Dedifferentiated amniotic fluid mesenchymal stem cell (primary cell): ENCODE measurements at regions not wholly inside any gene's neighbourhood (a gene's known extent, or its start where the extent isn't known, plus 50 kb on each side); places are given as distances from the start of the nearest gene placed in this dataset.

Source experiments
- DNase-seq: peaks from one replicate; pipeline ENCODE4 v3.0.0-alpha.2; 2016; ENCODE audit errors: extremely low spot score

DNA sequence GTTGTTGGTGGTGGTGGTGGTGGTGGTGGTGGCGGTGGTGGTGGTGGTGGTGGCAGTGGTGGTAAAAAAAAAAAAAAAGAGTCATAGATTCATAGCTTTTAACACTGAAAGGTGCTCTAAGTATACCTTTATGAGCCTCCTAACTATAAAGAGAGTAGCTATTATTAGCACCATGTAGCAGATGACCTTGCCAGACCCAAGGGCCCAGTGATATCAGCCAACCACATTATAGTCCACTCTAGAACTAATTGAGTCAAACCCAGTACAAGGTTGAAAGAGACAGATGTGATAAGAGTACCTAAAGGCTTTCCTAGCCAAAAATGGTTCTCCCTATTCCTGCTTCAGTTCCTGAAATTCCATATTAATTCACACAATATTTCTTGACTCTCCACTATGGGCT is 245.3 kb downstream of the HACE1 start:
- DNase-seq = no peak

DNA sequence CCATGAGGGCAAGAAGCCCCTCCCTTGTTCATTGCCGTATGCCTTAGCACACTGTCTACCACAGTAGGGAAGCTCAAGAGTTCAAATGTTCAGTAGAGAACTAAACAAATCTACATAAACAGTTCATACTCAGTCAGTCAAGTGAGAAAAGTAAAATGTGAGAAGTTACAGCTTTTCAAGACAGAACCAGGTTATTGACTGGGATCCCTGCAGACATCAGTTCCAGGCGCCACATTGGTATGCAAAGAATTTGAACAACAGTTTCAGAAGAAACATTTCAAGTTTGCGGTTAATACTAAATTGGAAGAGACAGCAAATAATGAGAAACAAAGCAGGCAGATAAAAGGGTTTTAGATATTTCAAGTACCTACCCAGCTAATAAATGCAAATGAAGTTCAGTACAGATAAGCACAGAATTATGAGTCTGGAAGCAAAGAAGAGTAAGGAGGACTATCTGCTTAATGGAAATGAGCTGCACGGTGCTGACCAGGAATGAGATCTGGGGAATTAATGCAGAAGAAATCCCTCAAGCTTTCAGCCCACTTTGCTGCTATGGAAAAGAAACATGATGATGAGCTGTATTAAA is 246.2 kb downstream of the HACE1 start:
- no peak for DNase-seq

DNA sequence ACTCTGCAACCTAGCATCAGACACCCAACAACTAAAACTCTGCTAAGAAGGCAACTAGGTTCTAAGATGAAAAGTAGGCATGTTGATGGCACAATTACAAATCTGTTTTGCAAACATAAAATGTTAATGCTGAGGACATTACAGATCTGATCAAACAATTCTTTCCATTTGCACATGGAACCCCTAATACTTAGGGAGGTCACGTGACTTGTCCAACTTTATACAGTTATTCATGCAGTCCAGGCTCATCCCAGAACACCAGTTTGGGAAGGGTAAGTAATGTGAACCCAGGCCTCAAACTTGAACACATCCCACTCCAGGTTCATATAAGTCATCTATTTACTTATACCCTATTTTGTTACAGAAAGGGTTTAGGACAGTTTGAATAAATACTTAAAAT is 247.2 kb downstream of the HACE1 start:
- no peak for DNase-seq

DNA sequence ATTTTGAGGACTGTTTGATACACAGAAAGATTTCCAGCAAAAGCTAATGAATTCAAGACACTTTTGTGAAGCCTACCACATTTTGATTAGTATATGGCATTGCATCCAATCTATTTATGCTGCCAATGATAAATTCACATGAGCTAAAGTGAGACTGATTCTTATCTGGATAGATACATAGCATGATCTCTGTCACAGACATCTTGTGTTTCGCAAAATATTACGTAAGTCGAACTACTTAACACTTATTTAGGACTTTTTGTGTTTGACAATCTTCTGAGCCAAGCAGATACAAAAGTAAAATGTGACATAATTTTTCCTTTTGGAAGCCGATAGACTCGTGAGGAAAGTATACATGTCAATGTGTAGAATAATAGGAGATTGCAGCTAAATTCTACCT is 251.6 kb downstream of the HACE1 start:
- DNase-seq = no peak

DNA sequence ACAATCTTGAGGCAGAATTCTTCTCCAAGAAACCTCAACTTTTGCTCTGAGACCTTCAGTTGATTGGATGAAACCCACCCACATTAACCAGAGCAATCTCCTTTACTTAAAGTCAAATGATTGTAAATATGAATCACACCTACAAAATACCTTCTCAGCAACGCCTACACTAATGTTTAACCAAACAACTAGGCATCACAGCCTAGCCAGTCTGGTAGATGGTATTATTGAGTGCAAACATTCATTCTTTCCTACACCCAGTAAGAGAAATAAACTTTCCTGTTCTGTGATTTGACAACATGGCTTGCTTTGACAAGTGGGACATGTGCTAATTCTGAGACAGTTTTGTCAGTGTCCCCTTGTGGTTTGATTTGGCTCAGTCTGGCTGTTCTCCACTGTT is 252.2 kb downstream of the HACE1 start:
- DNase-seq = no peak

DNA sequence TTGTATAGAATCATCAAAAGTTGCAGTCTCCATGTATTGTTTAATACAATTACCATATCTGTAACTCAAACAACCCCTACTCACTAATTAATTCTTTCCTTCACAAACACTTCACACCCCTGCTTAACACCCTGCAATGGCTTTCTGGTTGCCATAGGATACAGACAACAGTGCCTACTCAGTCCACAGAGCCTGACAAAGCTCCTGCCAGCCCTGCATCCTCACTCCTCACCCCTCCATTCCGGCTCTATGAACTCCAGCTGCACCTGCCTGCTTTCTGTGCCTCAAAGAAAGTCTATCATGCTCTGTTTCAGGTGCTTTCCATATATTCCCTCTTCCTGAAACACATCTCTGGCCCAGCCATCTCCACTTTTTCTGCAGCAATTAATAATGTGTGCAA is 253.4 kb downstream of the HACE1 start:
- DNase-seq = no peak

DNA sequence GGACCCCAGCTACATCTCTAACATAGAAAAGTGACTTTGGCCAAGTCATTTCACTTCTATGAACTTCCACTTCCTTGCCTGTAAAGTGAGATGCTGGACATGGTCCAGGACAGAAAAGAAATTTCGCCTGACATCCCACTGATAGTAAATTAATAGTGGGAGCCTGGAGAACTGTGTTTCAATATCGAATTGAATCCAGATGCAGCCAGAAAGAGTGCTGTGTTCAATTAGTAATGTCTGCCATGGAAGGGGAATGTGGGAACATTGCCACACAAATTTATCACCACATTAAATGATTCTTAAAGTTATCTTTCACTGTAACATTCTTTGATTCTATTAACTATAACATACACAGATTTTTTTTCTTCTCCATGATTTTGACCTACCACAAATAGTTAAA is 255.0 kb downstream of the HACE1 start:
- no peak for DNase-seq

DNA sequence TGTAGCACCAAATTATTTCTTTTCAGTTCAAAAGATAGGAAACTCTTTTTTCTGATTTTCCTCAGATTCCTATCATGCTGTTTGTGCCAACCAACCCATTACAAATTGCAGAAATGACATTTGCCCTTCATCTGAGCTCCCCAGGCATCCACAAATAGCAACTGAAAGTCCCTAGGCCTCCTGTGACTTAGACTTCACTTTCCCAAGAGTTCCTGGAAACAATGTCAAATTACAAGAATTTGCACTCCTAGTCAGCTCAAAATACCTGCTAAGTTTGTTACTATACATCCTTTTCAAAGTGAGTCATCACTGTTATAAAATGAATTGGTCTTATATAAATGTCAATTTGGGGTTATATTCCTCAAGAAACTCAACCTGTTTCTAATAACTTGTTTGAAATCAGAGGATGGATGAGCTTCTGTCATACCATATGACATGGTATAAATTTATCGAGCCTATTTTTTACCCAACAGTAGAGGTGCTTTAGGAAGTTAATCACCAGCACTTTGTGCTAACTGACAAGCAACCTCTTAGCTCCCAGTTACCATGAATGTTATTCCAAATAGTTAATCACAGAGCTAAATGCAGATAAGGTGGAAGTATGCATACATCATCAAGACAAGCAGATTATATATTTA is 256.5 kb downstream of the HACE1 start:
- no peak for DNase-seq

DNA sequence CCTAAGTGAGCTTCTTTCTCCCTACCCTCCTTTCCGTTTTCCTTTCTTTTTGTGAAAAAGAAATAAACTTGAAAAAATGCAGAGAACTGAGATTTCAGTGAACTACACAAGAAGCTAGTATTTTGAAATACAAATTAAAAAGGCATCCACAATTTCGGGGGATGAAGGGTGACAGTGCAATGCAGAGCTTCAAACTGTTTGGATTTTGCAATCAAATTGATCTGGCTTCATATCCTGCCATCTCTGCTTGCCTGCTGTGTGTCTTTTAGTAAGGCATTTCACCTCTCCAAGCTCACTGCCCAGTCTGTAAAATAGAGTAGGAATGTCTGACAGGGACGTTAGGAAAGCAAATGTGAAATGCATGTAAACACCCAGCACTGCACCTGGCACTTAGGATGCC is 258.0 kb downstream of the HACE1 start:
- no peak for DNase-seq

DNA sequence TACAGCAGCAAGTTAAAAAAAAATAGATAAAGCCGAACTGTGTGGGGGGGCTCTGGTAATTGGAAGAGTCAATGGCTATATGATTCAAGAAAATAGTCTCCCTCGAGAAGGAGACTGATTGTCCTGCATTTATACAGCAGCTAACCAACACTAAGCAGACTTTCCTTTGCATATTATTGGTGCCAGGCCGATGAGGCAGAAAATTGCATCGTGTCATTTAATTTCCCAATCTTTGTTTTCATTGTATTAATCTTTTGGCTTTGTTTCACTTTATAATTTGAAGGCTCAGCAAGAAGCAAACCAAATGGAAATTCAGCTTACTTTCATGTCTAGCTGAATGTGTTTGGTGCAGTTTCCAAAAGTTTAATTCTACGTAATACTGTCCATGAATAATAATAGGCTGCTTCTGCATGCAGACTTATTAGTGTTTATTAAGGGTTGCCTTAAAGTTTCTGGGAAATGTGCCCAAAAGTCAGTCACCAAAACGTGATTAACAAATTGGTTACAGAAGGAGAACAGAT is 258.5 kb downstream of the HACE1 start:
- no peak for DNase-seq

DNA sequence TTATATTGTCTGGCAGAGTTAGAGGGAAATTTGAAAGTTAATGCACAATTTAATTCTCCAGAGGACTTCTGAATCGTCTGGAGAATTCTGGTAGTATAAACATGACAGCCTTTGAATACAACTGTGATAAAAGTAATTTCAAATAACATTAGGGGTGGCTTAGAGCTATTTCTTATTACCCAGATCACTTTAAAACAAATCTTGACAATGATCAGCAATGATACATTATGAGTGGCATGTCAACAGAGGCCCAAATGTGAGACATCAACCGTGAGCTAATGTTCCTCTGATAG is 259.1 kb downstream of the HACE1 start:
- no peak for DNase-seq

DNA sequence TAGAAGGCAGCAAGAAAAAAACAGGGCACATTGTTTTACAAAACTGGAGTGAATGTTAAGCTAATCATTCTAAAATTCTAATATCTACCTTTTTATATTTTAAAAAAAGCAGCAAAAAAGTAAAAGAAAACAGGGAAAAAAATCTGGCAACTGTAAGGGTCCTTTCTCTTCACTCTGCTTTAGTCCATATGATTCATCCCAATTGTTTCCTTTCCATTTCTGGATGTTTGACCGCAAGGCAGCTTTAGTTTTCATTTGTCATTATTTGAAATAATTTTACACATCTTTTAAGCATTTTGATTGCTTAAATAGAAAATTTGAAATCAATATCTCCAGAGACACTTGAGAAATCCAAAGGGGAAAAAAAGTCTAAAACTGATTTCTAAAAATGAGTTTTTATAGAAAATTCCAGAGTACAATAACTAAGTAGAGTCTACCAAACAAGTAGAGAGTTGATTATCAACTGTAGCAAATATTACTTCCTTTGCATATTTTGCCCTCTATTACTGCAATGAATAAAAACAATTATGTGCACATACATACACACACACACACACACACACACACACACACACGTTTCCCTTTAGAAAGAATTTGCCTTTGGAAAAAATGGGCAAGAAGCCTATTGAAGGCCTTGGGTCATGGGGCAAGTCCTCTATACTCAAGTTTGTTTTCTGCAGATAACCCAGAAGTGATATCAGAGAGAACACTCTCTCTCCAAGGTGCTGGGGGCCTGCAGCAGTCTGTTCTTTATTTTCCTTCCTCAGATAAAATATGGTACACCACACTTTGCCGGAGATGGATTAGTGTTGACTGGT is 259.7 kb downstream of the HACE1 start:
- no peak for DNase-seq

DNA sequence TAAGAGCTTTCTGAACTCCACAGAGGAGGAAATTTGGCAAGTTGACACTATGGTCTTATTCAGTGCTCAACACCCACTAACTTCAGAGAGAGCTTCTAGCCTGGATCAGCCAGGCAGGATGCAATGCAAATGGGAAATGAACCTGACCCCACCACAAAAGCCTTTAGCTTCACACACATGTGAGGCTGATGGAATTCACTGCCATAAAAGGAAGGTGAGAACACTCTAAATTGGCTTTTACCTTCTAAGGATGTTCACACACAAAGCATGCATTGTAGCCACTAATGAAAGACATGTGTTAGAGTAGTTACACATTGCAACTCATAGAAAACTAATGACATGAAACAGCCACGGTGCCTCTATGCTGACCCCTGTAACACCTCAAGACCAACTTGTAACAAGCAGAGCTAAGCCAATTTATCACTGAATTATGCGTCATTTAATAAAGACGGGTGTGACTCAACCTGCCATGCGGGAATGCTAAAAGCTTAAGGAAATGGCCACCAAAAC is 262.1 kb downstream of the HACE1 start:
- no peak for DNase-seq

DNA sequence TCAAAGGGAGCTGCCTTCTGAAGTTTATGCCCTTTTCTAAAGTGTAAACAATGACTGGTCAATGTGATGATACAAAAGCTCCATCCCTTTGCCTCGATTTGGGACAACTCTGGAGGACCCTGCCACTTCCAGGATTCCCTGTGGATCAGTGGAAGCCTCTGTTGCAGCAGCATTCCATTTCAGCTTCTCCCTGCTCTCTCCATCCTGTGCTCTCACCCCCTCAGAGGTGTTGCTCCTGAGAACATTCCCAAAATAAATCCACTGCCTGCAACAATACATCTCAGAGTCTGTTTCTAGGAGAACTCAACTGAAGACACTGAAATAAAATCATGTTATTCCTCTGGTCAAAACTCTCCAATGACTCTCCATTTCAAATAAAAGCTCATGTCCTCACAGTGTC is 263.6 kb downstream of the HACE1 start:
- DNase-seq = no peak

DNA sequence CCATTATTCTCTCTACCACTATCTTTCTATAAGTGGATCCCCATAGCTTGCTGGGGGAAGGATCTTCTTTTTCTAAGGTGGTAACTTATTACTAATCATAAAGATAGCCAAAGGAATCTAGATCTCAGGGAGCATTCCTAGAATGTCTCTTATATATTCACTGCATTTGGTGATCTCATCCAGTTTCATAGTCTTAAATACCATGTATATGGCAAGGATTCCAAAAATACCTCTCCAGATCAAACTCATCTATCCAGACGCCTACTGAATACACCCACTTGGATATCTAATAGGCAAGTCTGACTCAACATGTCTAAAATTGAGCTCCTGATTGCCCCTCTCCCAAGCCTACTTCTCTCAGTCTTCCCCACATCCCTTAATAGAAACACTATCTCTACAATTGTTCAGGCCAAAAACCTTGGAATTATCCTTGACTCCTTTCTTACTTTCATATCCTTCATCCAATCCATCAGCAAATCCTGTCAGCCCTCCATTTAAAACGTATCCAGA is 264.4 kb downstream of the HACE1 start:
- DNase-seq = no peak

DNA sequence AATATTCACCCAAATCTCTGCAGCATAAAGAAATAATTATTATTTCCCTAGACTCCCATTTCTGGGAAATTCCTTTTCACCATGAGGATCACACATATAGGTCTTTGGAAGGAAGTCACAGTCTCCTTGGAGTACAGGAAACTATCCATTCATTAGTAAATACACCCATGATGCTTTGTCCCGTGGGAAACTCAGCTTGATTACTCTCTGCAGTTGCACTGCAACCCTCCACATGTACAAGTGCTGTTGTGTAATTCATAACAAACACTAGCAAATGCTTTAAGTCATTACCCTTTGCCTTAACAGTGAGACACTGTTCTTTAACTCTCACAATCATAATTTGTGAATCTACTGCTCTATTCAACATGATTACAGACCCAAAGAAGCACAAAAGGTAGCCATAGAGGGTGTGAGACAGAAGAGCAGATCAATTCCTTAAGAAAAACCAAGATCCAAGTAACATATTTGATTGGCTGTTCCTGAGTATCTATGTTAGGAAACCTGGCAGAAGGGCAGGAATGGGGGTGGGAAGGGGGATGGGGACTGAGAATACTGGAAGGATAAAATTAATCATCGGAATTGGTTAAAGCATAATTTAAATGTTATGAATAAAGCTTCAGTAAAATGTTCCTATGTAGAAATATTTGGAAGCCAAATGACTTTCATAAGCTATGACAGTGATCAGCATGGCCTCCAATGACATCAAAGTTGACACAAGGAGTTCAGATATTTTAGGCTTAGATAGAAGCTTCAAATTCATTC is 268.0 kb downstream of the HACE1 start:
- no peak for DNase-seq

DNA sequence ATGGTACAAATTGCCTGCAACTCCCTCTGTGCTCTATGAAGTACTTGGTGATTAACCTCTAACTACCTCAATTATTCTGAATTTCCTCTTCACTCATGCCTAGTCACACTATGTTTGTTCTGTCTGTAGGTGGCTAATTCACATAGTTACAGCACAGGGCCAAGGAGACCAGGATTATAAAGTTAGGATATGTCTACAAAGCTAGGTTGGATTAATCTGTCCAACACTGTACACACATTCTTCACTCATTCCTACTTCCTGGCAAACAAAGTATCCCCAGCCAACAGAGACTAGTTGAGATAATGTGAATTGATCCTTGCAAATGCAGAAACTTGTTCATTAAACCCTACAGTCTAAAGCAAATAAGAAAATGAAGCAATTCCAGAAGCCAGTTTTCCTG is 269.8 kb downstream of the HACE1 start:
- DNase-seq = no peak

DNA sequence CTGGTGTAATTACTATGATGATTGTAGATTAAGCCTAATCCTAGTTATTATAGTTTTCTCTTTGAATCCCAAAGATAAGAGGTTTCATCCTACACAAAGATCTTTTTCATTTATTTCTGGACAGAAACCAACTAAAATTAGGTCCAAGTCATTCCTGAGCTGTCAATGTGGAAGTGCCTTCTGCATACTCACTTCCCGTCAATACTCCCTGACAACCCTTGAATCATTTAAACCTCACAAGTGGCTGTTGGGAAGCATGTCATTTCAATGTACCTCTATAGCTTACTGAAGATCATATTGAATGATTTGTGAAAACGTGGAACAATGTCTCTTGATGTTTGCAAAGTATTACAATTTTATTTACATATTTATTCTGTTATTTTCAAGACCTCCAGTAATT is 274.1 kb downstream of the HACE1 start:
- DNase-seq = no peak

DNA sequence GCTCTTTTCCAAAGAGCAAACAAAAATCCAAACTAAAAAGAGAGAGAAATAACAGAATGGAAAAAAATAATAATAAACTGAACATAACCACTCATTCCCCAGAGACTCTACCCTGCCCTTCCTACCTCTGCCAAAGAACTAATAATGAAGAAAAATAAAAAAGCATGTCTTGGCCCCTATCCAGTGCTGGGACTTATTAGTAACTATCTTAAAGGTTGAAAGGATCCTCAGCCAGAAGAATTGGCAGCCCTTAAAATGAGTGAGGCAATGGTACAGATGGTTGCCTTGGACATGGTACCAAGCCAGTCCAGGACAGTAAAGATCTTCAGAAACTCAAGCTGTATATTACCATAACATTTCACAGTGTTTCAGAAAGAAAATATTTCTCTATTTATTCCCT is 279.3 kb downstream of the HACE1 start:
- no peak for DNase-seq

DNA sequence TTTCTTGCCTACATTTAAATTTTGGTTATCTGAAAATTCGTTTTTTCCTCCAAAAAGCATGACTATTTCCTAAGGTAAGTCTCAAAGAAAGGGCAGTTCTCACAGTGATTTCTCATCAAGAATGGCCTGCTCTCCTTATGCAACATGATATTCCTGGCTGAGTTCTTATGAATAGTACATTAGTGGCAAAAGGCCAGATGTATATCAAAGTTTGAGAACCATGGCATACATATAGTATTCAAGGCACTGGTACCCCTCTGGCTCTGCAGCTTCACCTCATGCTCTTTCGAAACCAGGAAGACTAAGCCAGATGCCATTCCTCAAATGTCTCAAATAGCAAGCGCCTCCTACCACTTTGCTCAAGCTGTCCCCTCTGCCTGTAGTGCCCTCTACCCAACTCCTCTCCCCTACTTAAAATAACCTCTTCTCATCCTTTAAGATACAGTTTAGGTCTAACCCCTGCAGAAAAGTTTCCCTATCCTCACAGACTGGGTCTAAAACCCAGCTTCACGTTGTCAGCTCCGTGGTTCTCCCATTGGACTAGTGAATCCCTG is 280.3 kb downstream of the HACE1 start:
- DNase-seq = no peak

DNA sequence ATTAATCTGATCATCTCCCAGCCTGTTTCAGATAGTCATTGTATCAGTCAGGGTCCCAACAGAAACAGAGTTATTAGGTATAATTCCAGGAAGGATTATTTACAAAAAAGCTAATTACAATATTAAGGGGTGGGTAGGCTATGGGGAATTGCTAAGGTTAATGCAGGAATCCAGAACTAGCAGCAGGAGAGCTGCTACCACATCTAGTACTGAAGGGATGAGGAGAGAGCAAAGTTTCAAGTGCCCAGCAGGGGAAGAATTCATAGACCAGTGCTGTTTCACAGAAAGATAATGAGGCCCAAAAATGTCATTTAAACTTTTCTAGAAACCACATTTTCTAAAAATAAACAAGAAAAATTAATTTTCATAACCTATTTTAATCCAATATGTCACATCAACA is 284.2 kb downstream of the HACE1 start:
- DNase-seq = no peak
